NCI-H2081 (cell line): ENCODE measurements at regions not wholly inside any gene's neighbourhood (a gene's known extent, or its start where the extent isn't known, plus 50 kb on each side); places are given as distances from the start of the nearest gene placed in this dataset.

Experiments
- DNase-seq, 2 experiments: peaks; one replicate each; lab custom pipeline; 2025; lab: John Stamatoyannopoulos, UW

DNA sequence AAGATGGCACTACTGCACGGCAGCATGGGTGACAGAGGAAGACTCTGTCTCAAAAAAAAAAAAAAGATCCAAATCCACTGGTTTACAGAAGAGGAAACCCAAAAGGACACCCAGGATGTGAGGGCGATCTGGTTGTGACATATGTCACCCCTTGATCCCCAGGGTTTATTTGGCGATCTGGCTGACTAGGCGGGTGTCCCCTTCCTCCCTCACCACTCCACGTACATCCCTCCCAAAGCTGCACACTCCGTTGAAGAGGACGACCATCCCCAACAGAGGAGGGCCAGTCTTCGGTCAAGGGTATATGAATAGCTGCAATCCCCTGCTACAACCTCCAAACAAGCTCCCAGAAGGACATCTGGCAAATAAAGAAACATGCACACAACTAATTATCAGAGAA lies 111.6 kb downstream of the HTR5A start:
- no peak for DNase-seq

GRCh38 chr7:155182406-155182970 lies 112.4 kb downstream of the HTR5A start:
- DNase-seq = no peak

GRCh38 chr7:155183655-155184054 lies 113.5 kb downstream of the HTR5A start:
- no peak for DNase-seq

GRCh38 chr7:155184923-155185322 lies 112.8 kb upstream of the INSIG1 start:
- DNase-seq = no peak

- DNase-seq = no peak
Measured at GRCh38 chr7:155187061-155187785, 110.5 kb upstream of the INSIG1 start.

DNA sequence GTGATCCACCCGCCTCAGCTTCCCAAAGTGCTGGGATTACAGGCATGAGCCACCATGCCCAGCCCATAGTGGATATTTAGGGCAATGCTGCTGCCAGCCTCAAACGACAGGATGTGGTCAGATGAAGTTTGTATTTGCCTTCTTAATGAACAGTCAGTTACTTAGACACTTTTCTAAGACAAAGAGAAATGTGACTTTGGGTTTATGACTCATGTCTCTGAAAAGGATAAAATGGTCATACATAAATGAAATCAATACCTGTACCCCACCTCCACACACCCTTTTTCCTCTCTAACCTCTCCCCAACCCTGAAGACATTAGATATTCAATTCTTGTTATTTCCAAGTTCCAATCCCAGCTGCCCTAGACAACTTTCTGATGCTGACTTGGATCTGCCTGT lies 109.3 kb upstream of the INSIG1 start:
- no peak for DNase-seq

- no peak for DNase-seq
Measured at GRCh38 chr7:155188821-155189581, 108.7 kb upstream of the INSIG1 start.

DNA sequence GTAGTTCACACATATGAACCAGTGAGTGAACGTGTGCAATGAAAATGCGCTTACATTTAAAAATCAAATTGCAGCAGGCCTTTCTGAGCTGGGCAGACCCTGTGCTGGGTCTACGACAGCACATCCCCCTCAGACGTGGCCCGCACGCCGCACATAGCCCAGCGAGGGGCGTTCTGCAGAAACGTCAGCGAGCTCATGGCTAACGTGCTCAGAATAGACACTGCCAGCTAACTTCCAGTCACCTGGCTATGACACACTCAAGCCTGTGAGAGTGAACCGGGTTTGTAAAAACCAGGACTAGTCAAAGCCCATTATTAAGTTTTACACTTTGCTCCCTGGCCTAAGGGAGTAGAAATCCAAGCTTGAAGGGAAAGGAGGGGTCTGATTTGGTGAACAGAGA lies 108.1 kb upstream of the INSIG1 start:
- DNase-seq = no peak

GRCh38 chr7:155190688-155191087 lies 107.0 kb upstream of the INSIG1 start:
- peak in 1 of 2 experiments; percentile 15 for DNase-seq

- no peak for DNase-seq
Measured at GRCh38 chr7:155191137-155191536, 106.5 kb upstream of the INSIG1 start.

GRCh38 chr7:155191901-155192478 lies 105.7 kb upstream of the INSIG1 start:
- DNase-seq = no peak

DNA sequence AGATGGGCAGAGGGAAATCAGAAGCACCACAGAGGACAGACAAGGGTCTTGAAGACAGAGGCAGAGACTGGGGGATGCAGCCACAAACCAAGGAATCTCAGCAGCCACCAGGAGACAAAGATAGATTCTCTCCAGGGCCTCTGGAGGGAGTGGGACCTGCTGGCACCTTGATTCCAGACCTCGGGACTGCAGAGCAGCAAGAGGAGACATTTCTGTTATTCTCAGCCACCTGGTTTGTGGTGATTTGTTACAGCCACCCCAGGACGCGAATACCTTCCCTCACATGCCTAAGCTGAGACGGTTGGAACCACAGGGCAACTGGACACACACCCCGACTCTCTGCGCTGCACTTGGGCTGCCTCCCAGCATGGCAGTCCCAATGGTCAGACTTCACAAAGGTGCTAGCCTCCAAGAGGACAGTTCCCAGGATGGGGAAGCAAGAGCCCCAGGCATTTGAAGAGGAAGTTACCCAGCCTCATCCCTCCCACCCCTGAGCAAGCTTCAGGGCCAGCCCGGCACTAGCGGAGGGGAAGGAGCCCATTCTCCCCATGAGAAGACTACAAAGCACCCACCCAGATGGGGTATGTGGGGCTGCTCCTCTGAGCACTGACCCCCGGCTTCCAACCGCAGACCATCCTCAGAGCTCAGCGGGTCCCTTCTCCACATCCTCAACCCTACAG lies 104.6 kb upstream of the INSIG1 start:
- no peak for DNase-seq

DNA sequence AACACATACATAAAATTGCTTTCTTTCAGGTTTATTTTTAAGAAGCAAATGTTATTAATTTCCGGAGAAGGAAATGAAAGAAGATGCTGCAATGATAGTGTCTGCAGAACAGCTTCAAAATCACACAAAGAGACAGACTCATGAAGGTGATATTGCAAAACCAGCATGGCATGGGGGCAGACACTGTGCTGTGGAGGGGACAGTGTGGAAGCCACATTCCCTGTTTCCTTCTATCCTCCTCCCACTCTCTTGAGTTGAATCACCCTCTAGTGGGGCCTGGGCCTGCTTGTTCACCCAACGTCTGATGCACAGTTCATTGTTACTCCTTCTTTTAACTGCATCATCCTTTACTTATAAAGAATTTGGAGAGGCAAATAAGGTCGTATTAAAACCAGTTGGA lies 104.0 kb upstream of the INSIG1 start:
- no peak for DNase-seq

GRCh38 chr7:155194382-155195140 lies 103.1 kb upstream of the INSIG1 start:
- no peak for DNase-seq

GRCh38 chr7:155195939-155196523 lies 101.6 kb upstream of the INSIG1 start:
- DNase-seq = no peak

DNA sequence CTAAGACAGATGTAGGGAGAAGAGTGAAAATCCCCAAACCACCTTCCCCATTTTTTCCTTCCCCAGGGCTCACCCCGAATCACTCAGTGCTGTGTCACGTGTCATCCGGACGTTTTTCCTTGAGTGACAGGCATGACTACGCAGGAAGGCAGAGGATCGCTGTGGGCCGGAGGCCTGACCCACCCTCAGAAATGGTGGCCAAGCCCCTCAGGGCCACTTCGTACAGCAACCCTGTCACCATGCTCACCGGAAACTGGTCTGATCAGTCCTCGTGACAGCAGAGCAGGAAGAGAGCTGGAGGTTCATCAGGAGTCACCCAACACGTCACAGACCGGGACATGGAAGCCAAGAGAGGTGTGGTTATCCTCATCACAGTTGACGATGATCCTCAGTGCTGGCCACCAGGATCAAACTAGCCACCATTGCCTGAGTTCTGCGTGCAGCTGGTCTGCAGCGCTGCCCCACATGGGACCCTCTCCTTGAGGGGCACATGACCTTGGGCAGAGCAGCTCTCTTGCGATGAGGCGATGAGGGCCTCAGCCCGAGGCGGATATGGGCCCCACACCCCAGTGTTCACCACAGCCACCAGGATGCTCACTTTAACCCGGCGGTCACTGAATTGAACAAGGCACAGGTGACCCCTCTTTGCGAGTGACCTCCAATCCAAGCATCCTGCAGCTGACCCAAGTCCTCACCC lies 99.3 kb upstream of the INSIG1 start:
- no peak for DNase-seq

- DNase-seq = no peak
Measured at GRCh38 chr7:155198901-155199845, 98.5 kb upstream of the INSIG1 start.

DNA sequence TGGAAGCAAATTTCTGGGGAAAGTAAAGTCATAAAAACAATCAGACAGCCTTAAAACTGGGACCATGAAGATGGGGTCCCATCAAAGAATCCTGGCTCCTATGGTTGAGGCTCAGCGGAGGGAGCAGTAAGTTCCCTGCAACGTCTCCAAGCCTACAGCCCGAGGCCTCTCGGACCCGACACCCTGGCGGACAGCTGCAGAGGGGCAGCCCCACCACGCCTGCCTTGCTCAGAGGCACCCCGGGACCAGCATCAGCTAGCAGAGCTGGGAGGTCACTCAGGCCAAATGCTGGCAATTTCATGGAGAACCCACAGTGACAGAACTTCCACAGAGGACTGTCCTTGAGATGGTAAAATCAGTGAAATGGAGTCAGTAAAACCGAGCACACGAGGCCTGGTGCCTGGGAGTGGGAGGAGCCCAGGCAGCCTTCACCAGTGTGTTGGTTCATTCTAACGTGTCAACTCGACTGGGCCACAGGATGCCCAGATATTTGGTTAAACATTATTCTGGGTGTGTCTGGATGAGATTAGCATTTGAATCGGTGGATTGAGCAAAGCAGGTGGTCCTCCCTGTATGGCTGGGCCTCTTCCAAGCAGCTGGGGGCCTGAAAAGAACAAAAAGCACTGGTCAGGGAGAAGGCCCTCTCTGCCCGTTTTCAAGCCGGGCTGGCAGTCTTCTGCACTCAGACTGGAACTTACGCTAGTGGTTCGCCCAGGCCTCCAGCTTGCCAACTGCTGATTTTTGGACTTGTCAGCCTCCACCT lies 96.2 kb upstream of the INSIG1 start:
- no peak for DNase-seq
